OCI-LY7 (cell line): ENCODE measurements at regions not wholly inside any gene's neighbourhood (a gene's known extent, or its start where the extent isn't known, plus 50 kb on each side); places are given as distances from the start of the nearest gene placed in this dataset.
"Not testable (repeated sequence)": the region's sequence is repeated elsewhere in the genome, so short reads cannot be mapped to it uniquely, and the experiment has no call there.

Experiments used
- BruUV-seq: library from RNA; stranded (reverse); fragments of 400-500 nt; replicated peaks from 2 replicates; lab custom pipeline; 2021; lab: Mats Ljungman, UMichigan
- CTCF ChIA-PET: fragments of 300-600 bp; sonication (Branson Sonifier 250); formaldehyde crosslinking; loops from one replicate; lab custom pipeline; 2022; ENCODE audit warnings: antibody characterized with exemption; ENCODE audit not compliant: unreplicated experiment; lab: Charles Lee
- POLR2A ChIA-PET: fragments of 300-600 bp; sonication (Branson Sonifier 250); formaldehyde crosslinking; loops from one replicate; lab custom pipeline; 2022; ENCODE audit warnings: antibody characterized with exemption; lab: Charles Lee
- DNase-seq: peaks from one replicate; pipeline ENCODE4 v3.0.0-alpha.2; 2015; ENCODE audit warnings: low spot score
- H2AFZ ChIP-seq: fragments of 200-600 bp; sonication (generic), shearing (Covaris generic); 2 replicates; pipeline ENCODE4 v1.6.1; 2014; ENCODE audit warnings: mild to moderate bottlenecking, antibody characterized with exemption, low read length, moderate library complexity
- H3K27ac ChIP-seq: fragments of 200-600 bp; sonication (generic); 2 replicates; pipeline ENCODE4 v1.5.1; 2014; ENCODE audit warnings: mixed run types, low read depth, mild to moderate bottlenecking, moderate library complexity, low read length, inconsistent platforms; ENCODE audit not compliant: poor library complexity, severe bottlenecking
- H3K36me3 ChIP-seq: fragments of 200-600 bp; sonication (generic); 2 replicates; pipeline ENCODE4 v1.6.1; 2014; ENCODE audit warnings: mild to moderate bottlenecking, antibody characterized with exemption, low read length, moderate library complexity, mixed read lengths; ENCODE audit not compliant: insufficient read depth
- H3K4me1 ChIP-seq: fragments of 200-600 bp; sonication (generic); 2 replicates; pipeline ENCODE4 v1.5.1; 2014; ENCODE audit warnings: mild to moderate bottlenecking, low read length; ENCODE audit not compliant: insufficient read depth, poor library complexity, severe bottlenecking
- H3K4me2 ChIP-seq: fragments of 200-600 bp; sonication (generic); 2 replicates; pipeline ENCODE4 v1.6.1; 2014; ENCODE audit warnings: mild to moderate bottlenecking, low read length
- H3K4me3 ChIP-seq: fragments of 200-600 bp; sonication (generic); 2 replicates; pipeline ENCODE4 v1.5.1; 2014; ENCODE audit warnings: mild to moderate bottlenecking, low read depth, low read length; ENCODE audit not compliant: poor library complexity, severe bottlenecking
- H3K79me2 ChIP-seq: fragments of 200-600 bp; sonication (generic); 2 replicates; pipeline ENCODE4 v1.6.1; 2016; ENCODE audit warnings: low read depth, mild to moderate bottlenecking, low read length, moderate library complexity, mixed read lengths; ENCODE audit not compliant: insufficient read depth
- H3K9me2 ChIP-seq: fragments of 200-600 bp; sonication (generic); 2 replicates; pipeline ENCODE4 v1.6.1; 2016; ENCODE audit warnings: mild to moderate bottlenecking, low read length, mixed read lengths; ENCODE audit not compliant: insufficient read depth
- H3K9me3 ChIP-seq: fragments of 200-600 bp; sonication (generic); 2 replicates; pipeline ENCODE4 v1.6.1; 2014; ENCODE audit warnings: mild to moderate bottlenecking, mixed run types, low read length, mixed read lengths
- H4K20me1 ChIP-seq: fragments of 200-600 bp; sonication (generic); 2 replicates; pipeline ENCODE4 v1.6.1; 2014; ENCODE audit warnings: mild to moderate bottlenecking, antibody characterized with exemption, low read length, moderate library complexity, mixed read lengths; ENCODE audit not compliant: insufficient read depth
- EZH2phosphoT487 ChIP-seq: fragments of 200-600 bp; sonication (generic); IDR thresholded peaks from 2 replicates; pipeline ENCODE4 v1.6.1; 2018; ENCODE audit warnings: low read depth, borderline replicate concordance, mild to moderate bottlenecking, mixed run types, antibody characterized with exemption, low read length, moderate library complexity, mixed read lengths
- intact Hi-C: fragments of 100-400 bp; cut with micrococcal nuclease; formaldehyde crosslinking; loops from one replicate; pipeline ENCODE4 v1.10.0; 2022; ENCODE audit not compliant: unreplicated experiment
- TF ChIP-seq, protein P1 (sequence below): fragments of 200-600 bp; sonication (generic); conservative IDR thresholded peaks from 2 replicates; pipeline ENCODE4 v1.5.1; 2014; ENCODE audit warnings: mild to moderate bottlenecking, antibody characterized with exemption, low read length, moderate library complexity, mixed read lengths

DNA sequence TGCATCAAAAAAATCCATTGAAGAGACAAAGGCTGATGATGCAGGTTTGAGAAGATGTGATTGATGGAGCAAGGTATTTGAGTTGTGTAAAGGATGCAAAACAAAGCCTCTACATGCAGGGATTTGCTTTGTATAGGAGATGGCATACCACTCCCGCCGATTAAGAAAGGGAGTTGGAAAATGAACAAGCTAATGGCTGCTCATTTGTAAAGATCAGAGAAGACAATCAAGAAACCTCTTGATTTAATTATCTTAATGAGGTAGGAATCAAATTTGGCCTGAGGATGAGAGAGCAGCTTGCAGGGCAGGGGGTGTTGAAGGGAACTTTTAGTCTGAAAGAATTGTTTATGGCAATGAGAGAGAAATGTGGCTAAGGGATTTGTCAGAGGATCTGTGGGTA, 448.2 kb upstream of the ADGRB3 start:
- Histone ChIP-seq H3K79me2 (no peaks in the 10 kb centered on the region), H3K9me3 (no peaks in the 10 kb centered on the region), H3K4me3 (no peak overlapping the region), H3K36me3 (no peaks in the 10 kb centered on the region), H2AFZ (no peak overlapping the region), H3K4me2 (no peak overlapping the region), H3K27ac (no peak overlapping the region), H3K9me2 (no peaks in the 10 kb centered on the region), H3K4me1 (no peaks in the 10 kb centered on the region), H4K20me1 (no peaks in the 10 kb centered on the region)
- TF ChIP-seq EZH2phosphoT487 = no peak
- TF ChIP-seq, protein P1, sequence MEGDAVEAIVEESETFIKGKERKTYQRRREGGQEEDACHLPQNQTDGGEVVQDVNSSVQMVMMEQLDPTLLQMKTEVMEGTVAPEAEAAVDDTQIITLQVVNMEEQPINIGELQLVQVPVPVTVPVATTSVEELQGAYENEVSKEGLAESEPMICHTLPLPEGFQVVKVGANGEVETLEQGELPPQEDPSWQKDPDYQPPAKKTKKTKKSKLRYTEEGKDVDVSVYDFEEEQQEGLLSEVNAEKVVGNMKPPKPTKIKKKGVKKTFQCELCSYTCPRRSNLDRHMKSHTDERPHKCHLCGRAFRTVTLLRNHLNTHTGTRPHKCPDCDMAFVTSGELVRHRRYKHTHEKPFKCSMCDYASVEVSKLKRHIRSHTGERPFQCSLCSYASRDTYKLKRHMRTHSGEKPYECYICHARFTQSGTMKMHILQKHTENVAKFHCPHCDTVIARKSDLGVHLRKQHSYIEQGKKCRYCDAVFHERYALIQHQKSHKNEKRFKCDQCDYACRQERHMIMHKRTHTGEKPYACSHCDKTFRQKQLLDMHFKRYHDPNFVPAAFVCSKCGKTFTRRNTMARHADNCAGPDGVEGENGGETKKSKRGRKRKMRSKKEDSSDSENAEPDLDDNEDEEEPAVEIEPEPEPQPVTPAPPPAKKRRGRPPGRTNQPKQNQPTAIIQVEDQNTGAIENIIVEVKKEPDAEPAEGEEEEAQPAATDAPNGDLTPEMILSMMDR = no peak
- ChIA-PET POLR2A (no interaction called here), CTCF (no interaction called here)
- intact Hi-C loops = no loop called here
- BruUV-seq = no TSS peak
- no peak for DNase-seq

DNA sequence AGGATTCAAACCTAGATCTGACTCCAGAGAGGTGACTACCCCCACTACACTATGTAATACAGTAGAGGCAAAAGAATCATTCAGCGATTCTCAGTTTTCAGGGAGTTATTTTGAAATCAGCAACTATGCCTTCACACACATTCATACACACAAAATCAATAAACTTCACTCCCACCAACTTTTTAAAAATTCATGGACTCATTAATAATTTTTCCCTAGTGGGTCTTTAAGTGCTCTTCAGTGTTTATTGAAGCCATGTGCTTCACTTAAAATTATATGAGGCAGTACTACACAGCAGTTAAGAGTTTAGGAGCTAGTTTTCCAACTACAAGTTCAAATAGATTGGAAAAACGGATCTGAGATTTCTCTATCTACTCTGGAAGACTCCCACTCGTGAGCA, 452.7 kb upstream of the ADGRB3 start:
- no peaks in the 10 kb centered on the region for H4K20me1 ChIP-seq
- H3K79me2 ChIP-seq = no peaks in the 10 kb centered on the region
- H3K9me3 ChIP-seq = no peaks in the 10 kb centered on the region
- no peak for TF ChIP-seq EZH2phosphoT487
- intact Hi-C loops = no loop called here
- no peaks in the 10 kb centered on the region for H3K9me2 ChIP-seq
- H2AFZ ChIP-seq = no peak overlapping the region
- no TSS peak for BruUV-seq
- H3K27ac ChIP-seq = no peak overlapping the region
- ChIA-PET POLR2A (interaction anchor here (0.6 kb wide), 1 partner anchor 94 kb away, joined by 3 read pairs; no protein-coding TSS in a partner anchor), CTCF (no interaction called here)
- no peak overlapping the region for H3K4me2 ChIP-seq
- no peaks in the 10 kb centered on the region for H3K36me3 ChIP-seq
- H3K4me3 ChIP-seq = no peak overlapping the region
- no peak for DNase-seq
- no peaks in the 10 kb centered on the region for H3K4me1 ChIP-seq

DNA sequence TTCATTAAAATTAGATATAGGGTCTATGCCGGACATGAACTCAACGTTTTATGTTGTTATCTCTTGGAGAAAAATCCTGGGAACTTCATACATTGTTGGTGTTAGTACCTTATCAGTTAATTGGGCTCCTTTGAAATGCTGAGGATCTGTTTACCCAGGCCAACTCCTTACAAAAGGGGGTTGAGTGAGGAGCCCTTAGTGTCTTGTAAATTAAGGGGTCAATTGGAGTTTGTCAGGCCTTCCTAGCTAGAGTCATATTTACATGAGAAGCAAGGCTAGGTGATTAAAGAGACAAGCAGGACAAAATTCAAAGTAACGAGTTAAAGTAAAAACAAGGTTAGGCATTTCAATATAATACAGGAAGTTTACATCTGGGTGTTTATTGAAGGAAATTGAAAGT, 454.1 kb upstream of the ADGRB3 start:
- H3K36me3 ChIP-seq, H3K4me2 ChIP-seq, H3K9me2 ChIP-seq, H2AFZ ChIP-seq, H4K20me1 ChIP-seq, DNase-seq, H3K79me2 ChIP-seq, CTCF ChIA-PET, H3K4me3 ChIP-seq, BruUV-seq, intact Hi-C loops, H3K9me3 ChIP-seq, POLR2A ChIA-PET, H3K27ac ChIP-seq, H3K4me1 ChIP-seq: not testable (repeated sequence)

- BruUV-seq = no TSS peak
- Histone ChIP-seq H3K4me2 (no peak overlapping the region), H3K9me2 (no peaks in the 10 kb centered on the region), H3K79me2 (no peaks in the 10 kb centered on the region), H4K20me1 (no peaks in the 10 kb centered on the region), H3K36me3 (no peaks in the 10 kb centered on the region), H3K9me3 (no peaks in the 10 kb centered on the region), H2AFZ (no peak overlapping the region), H3K4me3 (no peak overlapping the region), H3K4me1 (no peaks in the 10 kb centered on the region), H3K27ac (no peak overlapping the region)
- ChIA-PET POLR2A (no interaction called here), CTCF (no interaction called here)
- TF ChIP-seq EZH2phosphoT487 = no peak
- TF ChIP-seq, protein P1 = no peak
- intact Hi-C loops = no loop called here
- no peak for DNase-seq
These were observed 461.5 kb upstream of the ADGRB3 start for GRCh38 chr6:68173616-68174015.
